GM21825 (cell line): ENCODE measurements at regions not wholly inside any gene's neighbourhood (a gene's known extent, or its start where the extent isn't known, plus 50 kb on each side); places are given as distances from the start of the nearest gene placed in this dataset.
"Not testable (repeated sequence)": the region's sequence is repeated elsewhere in the genome, so short reads cannot be mapped to it uniquely, and the experiment has no call there.

Experiments used
- ATAC-seq: cut with Tn5 transposase; IDR thresholded peaks from one replicate; pipeline ENCODE4 v1.9.1; 2021; ENCODE audit warnings: mild to moderate bottlenecking, moderate library complexity; ENCODE audit not compliant: unreplicated experiment

DNA sequence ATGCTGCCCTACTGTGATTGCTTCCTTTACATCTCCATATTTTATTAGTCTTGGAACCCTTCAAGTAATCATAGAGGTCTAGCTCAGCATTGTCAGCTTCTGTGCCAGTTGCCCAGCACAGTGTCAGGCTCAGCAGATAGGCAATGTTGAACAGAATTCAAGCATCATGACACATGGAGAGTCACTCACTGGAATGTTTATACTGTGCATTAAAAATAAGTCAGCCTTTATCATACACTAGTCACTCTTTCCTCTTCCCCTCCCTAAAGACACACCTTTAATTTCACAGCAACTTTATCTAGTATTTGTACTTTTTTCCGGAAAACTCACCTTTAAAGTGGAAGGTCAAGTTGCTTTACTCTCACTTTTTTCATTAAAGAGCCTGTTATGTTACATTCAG is 253.8 kb upstream of the CDH11 start:
- no peak for ATAC-seq

DNA sequence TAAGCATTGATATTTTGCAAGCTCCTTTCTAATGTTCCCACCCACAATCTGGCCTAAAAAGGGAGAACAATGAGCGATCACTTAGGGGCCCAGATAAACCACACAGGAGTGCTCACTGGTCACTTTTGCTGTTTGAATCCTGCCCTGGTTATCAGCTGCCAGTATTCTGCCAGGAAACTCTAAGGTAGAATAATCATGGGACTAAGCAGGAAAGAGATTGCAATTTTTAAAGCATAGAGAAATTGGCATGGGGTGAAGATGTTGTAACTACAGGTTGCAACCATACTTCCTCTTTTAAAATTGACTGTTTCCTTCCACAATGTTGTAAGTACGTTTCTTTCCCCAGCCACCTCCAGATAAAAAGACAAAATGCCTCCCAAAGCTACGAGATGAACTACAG is 251.2 kb upstream of the CDH11 start:
- no peak for ATAC-seq

DNA sequence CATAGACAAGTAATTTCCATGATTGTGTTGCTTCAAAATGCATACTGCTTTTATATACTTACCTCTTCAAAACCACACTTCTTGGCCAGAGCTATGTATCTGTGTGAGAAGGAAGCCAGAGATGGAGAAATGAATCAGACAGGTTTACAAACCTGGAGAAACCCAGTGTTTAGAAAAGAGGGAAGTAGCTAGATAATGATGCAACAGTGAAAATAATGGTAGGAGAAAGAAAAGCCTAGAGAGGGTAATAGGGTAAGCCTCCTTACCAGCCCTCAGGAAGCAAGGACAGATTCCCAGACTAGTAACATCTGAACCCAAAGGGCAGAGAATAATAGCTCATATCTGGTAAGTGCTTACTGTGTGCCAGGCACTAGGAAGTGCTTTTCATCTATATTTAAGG is 250.3 kb upstream of the CDH11 start:
- ATAC-seq: no peak

DNA sequence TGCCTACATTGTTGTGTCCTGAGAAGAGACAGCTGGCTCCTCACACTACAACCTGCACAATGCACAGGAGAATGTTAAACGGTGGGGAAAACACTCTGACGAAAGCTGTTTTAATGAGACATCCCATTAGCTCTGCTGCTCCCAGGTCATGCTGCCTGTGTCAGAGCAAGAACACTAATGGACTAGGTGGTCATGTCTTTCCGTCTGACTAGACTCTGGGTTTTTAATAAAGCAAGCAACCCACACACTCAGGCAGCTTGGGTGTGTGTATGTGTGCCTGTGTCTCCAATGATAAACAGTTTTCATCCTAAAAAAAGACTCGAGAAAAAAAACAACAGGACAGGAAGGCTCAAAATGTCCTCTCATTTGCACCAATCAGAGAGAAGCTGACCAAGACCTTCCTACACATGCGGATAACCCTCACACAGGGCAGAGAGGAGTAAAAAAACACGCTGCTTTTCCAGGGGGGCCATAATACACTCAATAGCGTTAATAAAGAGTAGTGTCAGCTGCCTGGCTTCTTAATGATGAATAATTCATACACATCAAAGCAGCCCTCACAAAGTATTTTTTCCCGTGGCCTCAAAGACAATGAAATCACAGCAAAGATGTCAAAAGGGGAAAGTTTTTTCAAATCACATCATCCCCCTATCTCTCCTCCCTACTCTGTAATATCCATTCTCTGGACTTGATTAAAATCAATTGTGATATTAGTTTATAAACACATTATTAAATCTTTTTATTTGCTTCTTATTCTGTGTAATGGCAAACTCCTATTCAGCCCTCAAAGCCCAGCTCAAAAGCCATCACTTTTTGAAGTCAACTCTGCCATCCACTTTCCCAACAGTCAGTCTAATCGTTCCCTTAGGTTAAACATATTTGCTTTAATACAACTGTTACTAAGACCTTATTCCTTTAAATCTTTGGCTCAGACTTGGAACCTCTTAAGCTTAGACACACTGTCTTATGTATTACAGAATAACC is 244.2 kb upstream of the CDH11 start:
- ATAC-seq: no peak

DNA sequence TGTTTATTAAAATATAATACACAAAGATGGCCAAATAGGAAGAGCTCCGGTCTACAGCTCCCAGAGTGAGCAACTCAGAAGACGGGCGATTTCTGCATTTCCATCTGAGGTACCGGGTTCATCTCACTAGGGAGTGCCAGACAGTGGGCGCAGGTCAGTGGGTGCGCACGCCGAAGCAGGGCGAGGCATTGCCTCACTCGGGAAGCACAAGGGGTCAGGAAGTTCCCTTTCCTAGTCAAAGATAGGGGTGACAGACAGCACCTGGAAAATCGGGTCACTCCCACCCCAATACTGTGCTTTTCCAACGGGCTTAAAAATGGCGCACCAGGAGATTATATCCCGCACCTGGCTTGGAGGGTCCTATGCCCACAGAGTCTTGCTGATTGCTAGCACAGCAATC is 234.9 kb upstream of the CDH11 start:
- not testable (repeated sequence) for ATAC-seq

DNA sequence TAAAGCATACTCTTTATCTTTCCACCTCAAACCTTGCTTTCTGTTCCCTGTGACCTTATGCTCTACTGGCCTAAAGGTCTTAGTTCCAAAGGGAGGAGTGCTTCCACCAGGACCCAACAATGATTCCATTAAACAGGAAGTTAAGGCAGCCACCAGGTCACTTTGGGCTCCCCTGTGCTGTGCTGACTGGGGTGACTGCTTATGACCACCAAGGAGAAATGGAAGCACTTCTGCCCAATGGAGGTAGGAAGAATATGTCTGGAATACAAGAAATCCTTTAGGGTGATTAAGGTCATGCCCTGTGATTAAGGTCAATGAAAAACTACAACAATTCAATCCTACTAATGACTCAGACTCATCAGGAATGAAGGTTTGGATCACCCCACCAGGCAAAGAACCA is 233.8 kb upstream of the CDH11 start:
- no peak for ATAC-seq

DNA sequence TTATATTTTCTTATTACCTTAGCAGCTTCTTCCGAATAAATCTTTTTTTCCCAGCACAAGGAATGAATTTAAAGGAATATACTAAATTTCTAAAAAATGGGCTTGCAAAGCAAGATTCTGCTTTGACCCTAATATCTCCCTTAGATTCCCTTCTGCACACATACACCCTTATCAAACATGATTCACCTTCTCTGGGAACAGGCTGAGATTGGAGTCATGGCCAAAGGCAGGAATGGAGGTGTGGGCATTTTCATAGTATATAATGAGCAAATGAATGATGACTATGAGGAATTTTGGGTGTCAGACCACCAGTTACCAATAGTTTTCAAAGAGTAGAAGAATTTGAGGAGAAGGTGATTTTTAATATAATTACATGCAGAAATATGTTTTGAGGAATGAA is 231.3 kb upstream of the CDH11 start:
- no peak for ATAC-seq

DNA sequence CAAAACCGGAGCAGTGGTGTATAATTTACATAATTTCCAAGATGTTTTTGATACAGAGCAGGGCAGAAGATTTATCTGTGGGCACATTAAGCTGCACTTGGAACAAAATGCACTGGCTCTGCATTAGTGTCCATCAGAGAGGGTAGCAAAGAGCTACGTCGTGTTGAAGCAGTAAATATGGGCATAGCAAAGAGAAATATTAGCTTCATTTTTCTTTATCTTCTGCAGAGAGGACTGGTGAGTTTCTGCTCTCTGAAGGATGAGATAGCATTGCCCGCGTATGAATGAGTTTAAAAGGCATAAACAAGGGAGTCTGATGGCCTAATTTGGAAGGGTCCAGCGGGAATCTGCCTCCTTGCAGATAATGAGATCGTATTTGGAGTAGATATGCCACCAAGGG is 227.8 kb upstream of the CDH11 start:
- ATAC-seq: no peak

DNA sequence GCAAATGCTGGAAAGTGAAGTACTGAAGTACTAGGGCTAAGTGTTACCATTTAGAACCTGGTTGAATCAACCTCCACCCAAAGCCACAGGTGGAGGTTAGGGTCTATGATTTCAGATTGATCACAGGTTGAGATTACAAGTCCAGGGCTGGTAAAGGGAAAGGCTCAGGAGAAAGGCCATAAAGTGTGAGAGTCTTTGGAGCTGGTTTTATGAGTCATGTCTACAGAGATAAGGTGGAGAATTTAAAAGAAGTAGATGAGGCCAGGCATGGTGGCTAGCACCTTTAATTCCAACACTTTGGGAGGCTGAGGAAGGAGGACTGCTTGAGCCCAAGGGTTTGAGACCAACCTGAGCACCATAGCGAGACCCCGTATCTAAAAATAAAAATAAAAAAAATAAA is 221.7 kb upstream of the CDH11 start:
- no peak for ATAC-seq

DNA sequence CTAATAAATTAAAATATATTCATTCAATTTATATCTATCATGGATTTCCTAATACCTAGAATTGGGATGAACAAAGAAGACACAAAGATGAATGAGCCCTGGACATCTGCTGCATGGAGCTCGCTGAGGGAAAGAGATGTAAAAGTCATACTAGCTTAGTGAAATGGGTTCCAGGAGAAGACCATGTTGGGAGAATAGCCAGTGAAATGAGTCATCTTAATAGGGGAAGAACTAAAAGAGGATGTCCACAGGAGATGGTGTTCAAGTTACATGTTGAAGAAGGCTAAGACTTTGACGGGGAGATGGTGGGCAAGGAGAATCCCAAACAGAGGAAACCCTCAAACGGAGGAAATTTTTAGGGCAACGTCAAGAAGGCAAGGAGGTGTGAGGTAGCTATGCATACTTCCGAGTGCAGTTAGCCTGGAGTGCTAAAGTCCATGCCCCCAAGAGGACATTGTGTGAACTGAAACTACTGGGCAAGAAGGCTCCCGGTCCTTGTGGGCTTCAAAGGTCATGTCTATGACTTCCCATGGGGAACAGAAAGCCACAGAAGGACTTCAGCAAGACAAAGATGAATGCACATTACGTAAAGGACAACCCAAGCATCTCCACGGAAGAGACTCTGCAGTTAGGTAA is 220.5 kb upstream of the CDH11 start:
- ATAC-seq: no peak

DNA sequence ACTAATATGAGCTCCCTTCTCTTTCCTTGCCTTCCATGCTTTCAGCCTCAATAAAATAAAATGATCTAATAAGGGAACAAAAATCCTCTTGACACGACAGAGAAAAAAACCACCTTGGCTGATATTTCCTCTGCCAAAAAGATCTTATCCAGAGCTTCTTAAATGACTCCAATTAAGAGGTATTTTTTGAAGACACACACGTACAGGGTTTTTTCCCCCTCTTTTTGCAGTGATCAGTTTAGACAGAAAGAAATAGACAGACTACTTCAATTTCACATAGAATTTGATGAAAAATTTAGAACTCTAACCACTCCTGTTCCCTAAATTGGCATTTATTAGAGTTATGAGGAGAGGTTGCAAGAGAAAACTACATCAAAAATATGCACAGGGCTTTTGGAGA is 217.2 kb upstream of the CDH11 start:
- no peak for ATAC-seq

DNA sequence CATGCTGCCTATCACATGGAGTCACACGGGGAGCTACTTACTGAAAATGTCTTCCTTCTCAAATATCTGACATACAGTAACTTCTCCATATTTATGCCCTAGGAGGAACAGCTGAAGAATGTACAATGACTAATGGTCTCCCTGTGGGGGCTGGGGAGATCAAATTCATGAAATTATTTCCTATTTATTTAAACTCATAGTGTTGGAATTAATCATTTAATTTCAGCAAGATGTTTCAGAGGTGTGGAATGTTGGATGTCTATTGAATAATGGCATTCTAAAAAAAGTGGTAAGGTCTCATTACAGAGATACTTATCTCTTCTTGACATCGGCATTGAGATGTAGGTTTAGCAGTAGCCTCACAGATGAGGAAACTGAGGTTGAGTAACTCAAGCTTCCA is 214.3 kb upstream of the CDH11 start:
- no peak for ATAC-seq

DNA sequence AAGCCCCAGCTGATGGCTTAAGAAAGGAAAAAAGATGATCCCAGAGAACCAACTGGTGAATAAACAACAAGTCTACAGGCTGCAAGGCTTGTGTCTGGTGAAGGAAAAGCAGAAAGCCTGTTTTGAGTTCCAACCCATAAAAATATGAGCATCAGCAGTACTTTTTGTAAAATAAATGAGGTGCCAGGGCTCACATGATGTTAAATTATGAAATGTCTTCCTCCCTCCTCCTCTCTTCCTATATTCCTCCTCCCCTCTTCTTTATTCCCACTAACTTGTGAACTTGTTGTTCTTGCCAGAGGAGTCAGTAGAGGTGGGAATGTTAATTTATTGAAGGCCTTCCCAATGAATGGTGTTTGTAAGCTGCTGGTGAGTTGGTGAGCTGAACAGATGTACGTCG is 212.2 kb upstream of the CDH11 start:
- no peak for ATAC-seq

DNA sequence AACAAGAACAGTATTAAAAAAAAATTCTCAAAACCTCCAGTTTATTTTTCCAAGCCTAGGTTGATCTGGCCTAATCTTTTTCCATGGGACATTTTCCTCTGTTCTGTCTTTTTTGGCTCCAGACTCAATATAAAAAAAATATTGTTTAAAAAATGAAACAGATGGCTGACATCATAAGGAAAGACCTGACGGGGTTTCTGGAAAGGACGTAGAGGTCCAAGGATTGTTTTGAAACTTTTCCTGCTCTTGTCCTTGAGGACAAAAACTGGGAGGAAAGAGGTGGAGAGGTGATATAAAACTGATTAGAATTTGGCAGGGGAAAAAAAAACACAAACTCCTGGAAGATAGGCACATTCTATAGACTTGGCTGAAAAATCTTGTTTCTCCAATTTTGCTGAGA is 211.4 kb upstream of the CDH11 start:
- no peak for ATAC-seq

DNA sequence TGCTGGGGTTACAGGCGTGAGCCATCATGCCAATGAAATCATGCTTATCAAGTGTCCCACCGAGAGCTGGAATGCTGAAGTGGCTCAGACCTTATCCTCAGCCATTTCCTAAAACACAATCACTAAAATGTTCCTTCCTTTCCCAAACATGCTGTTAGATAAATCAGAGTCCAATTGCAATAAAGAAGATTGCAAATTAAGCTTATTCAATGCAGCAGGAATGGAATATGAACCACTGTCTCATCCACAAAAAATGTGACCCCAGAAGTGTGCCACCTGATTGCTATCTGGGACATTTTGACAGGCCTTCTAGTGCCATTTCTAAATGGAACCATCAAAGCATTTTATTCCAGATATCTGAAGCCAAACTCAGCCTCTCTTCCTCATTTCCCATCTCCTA is 205.5 kb upstream of the CDH11 start:
- ATAC-seq: no peak

DNA sequence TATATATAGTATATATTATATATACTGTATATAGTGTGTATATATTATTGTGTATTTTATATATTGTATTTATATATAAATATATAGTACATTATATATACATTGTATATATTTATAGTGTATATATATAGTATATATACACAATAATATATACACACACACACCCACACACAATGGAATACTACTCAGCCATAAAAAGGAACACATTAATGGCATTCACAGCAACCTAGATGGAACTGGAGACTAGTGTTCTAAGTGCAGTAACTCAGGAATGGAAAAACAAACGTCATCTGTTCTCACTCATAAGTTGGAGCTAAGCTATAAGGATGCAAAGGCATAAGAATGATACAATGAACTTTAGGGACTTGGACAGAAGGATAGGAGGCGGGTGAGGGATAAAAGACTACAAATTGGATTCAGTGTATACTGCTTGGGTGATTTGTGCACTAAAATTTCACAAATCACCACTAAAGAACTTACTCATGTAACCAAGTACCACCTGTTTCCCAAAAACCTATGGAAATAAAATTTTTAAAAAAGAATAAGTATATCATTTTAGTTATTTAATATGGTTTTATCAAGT is 201.9 kb upstream of the CDH11 start:
- no peak for ATAC-seq

DNA sequence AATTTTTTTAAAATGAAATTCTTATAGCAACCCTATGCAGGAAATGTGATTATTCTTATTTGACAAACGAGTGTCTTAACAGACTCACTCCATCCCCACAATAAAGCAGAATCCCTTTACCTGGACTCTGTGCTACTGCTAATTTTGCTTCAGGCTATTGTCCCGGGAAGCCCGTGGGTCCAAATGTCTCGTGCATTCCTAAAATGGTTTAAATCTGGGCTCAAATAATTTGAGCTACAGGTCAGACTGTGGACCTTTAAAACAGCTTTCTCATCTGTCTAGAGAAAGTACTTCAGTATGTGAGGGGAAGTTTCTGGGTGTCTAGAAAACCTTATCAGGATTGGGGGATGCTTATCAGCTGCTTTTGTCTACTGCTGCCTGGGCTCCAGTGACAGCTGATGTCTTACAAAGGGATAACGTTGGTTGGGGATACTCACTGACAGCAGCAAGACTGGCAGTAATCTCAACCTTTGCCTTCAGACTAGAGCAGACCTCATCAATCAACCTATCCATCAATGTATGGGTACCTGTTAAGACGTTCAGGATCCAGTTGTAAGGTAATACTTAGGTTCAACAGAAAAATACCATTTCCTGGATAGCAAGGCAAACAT is 197.9 kb upstream of the CDH11 start:
- no peak for ATAC-seq

DNA sequence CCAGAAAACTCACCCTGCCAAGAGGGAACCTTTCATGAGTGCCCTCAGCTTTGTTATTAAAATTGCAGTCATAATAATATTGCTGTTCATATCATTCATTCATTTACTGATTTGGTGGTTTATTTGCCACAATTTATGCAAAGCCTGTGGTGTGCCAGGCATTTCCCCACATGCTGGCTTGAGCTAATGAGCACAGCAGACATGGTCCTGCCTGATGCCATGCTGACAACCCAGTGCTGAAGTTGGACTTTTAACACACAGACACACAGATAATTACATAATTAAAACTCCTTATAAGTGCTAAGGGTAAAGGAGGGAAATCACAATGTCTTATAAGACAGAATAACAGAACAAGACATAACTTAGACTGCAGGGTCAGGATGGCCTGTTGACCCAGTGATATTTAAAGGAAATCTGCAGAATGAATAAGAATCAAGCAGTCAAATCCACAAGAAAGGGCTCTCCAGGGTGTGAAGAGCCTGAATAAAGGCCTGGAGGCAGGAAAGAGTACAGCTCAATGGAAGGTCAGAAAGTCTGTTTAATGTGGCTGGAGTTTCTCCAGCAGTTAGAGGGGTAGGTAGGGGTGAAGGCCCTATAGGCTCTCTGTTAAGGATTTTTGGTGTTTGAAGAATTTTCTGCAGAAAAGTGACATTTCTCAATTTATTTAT is 196.9 kb upstream of the CDH11 start:
- ATAC-seq: no peak

DNA sequence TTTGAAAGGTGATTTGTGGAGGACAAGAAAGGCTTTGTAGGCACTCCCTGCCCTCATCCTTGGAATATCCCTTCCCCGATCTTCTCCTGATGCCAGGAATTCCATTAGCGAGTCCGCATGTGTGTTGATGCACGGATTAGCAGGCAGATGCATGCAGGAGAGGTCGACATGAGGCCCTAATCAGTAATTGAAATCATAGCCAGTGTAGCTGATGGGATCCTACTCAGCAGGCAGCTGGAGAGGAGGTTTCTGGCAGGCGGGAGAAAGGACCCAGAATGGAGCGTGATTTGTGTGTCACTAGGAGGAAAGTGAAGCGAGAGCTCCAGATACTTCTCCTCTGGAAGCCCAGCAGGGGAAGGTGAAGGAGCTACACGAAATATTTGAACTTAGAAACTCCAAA is 196.3 kb upstream of the CDH11 start:
- no peak for ATAC-seq

DNA sequence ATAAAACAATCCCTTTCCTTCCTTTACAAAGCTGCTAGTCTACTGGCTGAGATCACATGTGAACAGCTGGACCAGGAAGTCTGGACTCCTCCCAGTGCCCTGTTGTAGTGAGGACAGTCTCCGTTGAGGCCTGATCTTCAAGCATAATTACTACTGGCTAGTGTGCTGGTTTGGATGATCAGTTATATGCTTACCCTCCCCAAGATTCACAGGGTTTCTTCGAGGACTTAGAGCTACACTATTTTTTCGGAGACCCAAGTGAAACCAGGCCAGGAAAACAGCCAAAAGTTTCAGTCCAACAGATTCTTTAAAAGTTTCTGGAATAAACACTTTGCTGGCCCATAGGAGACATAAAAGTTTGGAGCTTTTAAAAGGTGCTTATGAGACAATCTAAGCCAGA is 194.9 kb upstream of the CDH11 start:
- ATAC-seq: no peak
